Transverse colon (tissue), 4 donors: ENCODE measurements at regions not wholly inside any gene's neighbourhood (a gene's known extent, or its start where the extent isn't known, plus 50 kb on each side); places are given as distances from the start of the nearest gene placed in this dataset.

Experiments
- DNase-seq: peaks from one replicate; pipeline ENCODE4 v3.0.0-alpha.2; 2019
- H3K27ac ChIP-seq, 4 donors: fragments of 200-600 bp; sonication (generic); 2 replicates each; pipeline ENCODE4 v1.5.1; 2016 to 2018; ENCODE audit warnings: inconsistent platforms in 4 of 4
- H3K27me3 ChIP-seq: fragments of 200-600 bp; sonication (generic); 2 replicates; pipeline ENCODE4 v1.5.1; 2017; ENCODE audit warnings: inconsistent platforms
- H3K36me3 ChIP-seq, 4 donors: fragments of 200-600 bp; sonication (generic); 2 replicates each; pipeline ENCODE4 v1.5.1; 2017 to 2019; ENCODE audit warnings: inconsistent platforms in 4 of 4
- H3K4me1 ChIP-seq, 4 donors: fragments of 200-600 bp; sonication (generic); 2 replicates each; pipeline ENCODE4 v1.5.1; 2017 to 2020; ENCODE audit warnings: inconsistent platforms in 4 of 4
- H3K4me3 ChIP-seq, 4 donors: fragments of 200-600 bp; sonication (generic); 1 replicate in 1 of 4; 2 replicates in 3 of 4; pipeline versions ENCODE4 v1.5.1 to v1.6.1; 2017 to 2019; ENCODE audit warnings: inconsistent platforms in 4 of 4
- H3K9me3 ChIP-seq, 2 donors: fragments of 200-600 bp; sonication (generic); 2 replicates each; pipeline ENCODE4 v1.5.1; 2017 to 2019; ENCODE audit warnings: inconsistent platforms in 2 of 2
- CTCF ChIP-seq, 5 experiments: fragments of 200-600 bp in 3 of 5; fragments of 450-650 bp in 2 of 5; sonication (generic) in 3 of 5; IDR thresholded peaks; 1 replicate in 2 of 5; 2 replicates in 3 of 5; pipeline ENCODE4 v1.5.1; 2016 to 2017; ENCODE audit warnings: antibody characterized with exemption in 5 of 5, inconsistent platforms in 3 of 5, mild to moderate bottlenecking in 2 of 5, moderate library complexity in 1 of 5
- EP300 ChIP-seq: sonication (generic); formaldehyde crosslinking; IDR thresholded peaks from one replicate; pipeline ENCODE4 v1.6.1; 2017; ENCODE audit warnings: antibody characterized with exemption, low read depth
- POLR2A ChIP-seq: fragments of 450-650 bp; IDR thresholded peaks from one replicate; pipeline ENCODE4 v1.6.1; 2016; ENCODE audit warnings: antibody characterized with exemption, mild to moderate bottlenecking, moderate library complexity
- POLR2AphosphoS5 ChIP-seq, 3 donors: sonication (generic); formaldehyde crosslinking; IDR thresholded peaks; one replicate each; pipeline ENCODE4 v1.6.1; 2016; ENCODE audit warnings: antibody characterized with exemption in 3 of 3
- WGBS, 2 donors: methylation state at CpG; one replicate each; pipeline ENCODE4 v1.1.5; 2018; ENCODE audit warnings: low coverage in 1 of 2; 5-methylcytosine and 5-hydroxymethylcytosine counted together
- in situ Hi-C, 4 donors: fragments of 200-750 bp; cut with MboI; loops; one replicate each; pipeline versions ENCODE4 v1.15.0 to v1.15.1; 2017; ENCODE audit warnings: low sequenced_read_pairs in 3 of 4, low pct_ligation_motif_present in 1 of 4, low pct_unique_long_range_greater_than_20kb in 1 of 4
- intact Hi-C: fragments of 100-400 bp; cut with DNase I; formaldehyde crosslinking; loops from one replicate; pipeline ENCODE4 v1.15.1; 2023; ENCODE audit warnings: low total_unique reads

GRCh38 chr11:26193694-26194365 is 138.1 kb upstream of the ANO3 start:
- in situ Hi-C loops, result no loop called here
- no peak for DNase-seq
- H3K27me3 ChIP-seq, result no peaks in the 10 kb centered on the region
- no peaks in the 10 kb centered on the region for H3K9me3 ChIP-seq
- H3K36me3 ChIP-seq, result no peaks in the 10 kb centered on the region
- H3K4me1 ChIP-seq, result no peaks in the 10 kb centered on the region
- no peak overlapping the region for H3K4me3 ChIP-seq
- TF ChIP-seq POLR2AphosphoS5 (IDR thresholded peaks at IDR 0.05), result no peak
- no peak for TF ChIP-seq EP300
- no peak for TF ChIP-seq POLR2A
- TF ChIP-seq CTCF (IDR thresholded peaks at IDR 0.05), result no peak
- intact Hi-C loops, result no loop called here
- H3K27ac ChIP-seq, result no peak overlapping the region

GRCh38 chr11:26194881-26195280 is 137.0 kb upstream of the ANO3 start:
- no peak for DNase-seq
- 70 to 91% methylated on average over 1 of the region's 1 CpG for WGBS, 2 donors
- TF ChIP-seq POLR2AphosphoS5 (IDR thresholded peaks at IDR 0.05) (no peak), EP300 (no peak), POLR2A (no peak), CTCF (IDR thresholded peaks at IDR 0.05) (no peak)
- Histone ChIP-seq H3K36me3 (no peaks in the 10 kb centered on the region), H3K4me1 (no peaks in the 10 kb centered on the region), H3K27ac (no peak overlapping the region), H3K27me3 (no peaks in the 10 kb centered on the region), H3K4me3 (no peak overlapping the region), H3K9me3 (no peaks in the 10 kb centered on the region)
- in situ Hi-C loops, result no loop called here
- intact Hi-C loops, result no loop called here

- H3K4me3 ChIP-seq, result no peak overlapping the region
- in situ Hi-C loops (no loop called here), intact Hi-C loops (no loop called here)
- WGBS, 2 donors, result 80 to 87% methylated on average over 4 of the region's 4 CpGs
- no peaks in the 10 kb centered on the region for H3K4me1 ChIP-seq
- no peak for DNase-seq
- H3K27me3 ChIP-seq, result no peaks in the 10 kb centered on the region
- no peak overlapping the region for H3K27ac ChIP-seq
- H3K9me3 ChIP-seq, result no peaks in the 10 kb centered on the region
- TF ChIP-seq POLR2AphosphoS5 (IDR thresholded peaks at IDR 0.05), result no peak
- TF ChIP-seq CTCF (IDR thresholded peaks at IDR 0.05), result no peak
- TF ChIP-seq POLR2A, result no peak
- no peaks in the 10 kb centered on the region for H3K36me3 ChIP-seq
Observed at GRCh38 chr11:26198532-26199096, 133.3 kb upstream of the ANO3 start.

GRCh38 chr11:26199331-26200095 is 132.4 kb upstream of the ANO3 start:
- DNase-seq, result no peak
- 58 to 60% methylated on average over 4 of the region's 4 CpGs for WGBS, 2 donors
- Histone ChIP-seq H3K4me1 (no peaks in the 10 kb centered on the region), H3K36me3 (no peaks in the 10 kb centered on the region), H3K27me3 (no peaks in the 10 kb centered on the region), H3K4me3 (no peak overlapping the region), H3K27ac (no peak overlapping the region), H3K9me3 (no peaks in the 10 kb centered on the region)
- no peak for TF ChIP-seq POLR2AphosphoS5 (IDR thresholded peaks at IDR 0.05)
- TF ChIP-seq CTCF (IDR thresholded peaks at IDR 0.05), result no peak
- in situ Hi-C loops (no loop called here), intact Hi-C loops (no loop called here)
